Activated naive CD8-positive, alpha-beta T cell treated with anti-CD3 and anti-CD28 coated beads for 36 hours (primary cell): ENCODE measurements at regions not wholly inside any gene's neighbourhood (a gene's known extent, or its start where the extent isn't known, plus 50 kb on each side); places are given as distances from the start of the nearest gene placed in this dataset.

Experiments
- DNase-seq: peaks from one replicate; pipeline ENCODE4 v3.0.0; 2021
- H3K27ac Mint-ChIP-seq: one replicate; pipeline ENCODE4 v1.8.0; 2022; ENCODE audit warnings: mild to moderate bottlenecking, moderate library complexity, mixed read lengths
- H3K27me3 Mint-ChIP-seq: one replicate; pipeline ENCODE4 v1.8.0; 2022; ENCODE audit warnings: mild to moderate bottlenecking, mixed read lengths
- H3K36me3 Mint-ChIP-seq: one replicate; pipeline ENCODE4 v1.8.0; 2021; ENCODE audit warnings: mild to moderate bottlenecking, mixed read lengths
- H3K4me1 Mint-ChIP-seq: one replicate; pipeline ENCODE4 v1.8.0; 2021; ENCODE audit warnings: mixed read lengths
- H3K4me3 Mint-ChIP-seq: one replicate; pipeline ENCODE4 v1.8.0; 2022; ENCODE audit warnings: mild to moderate bottlenecking, moderate library complexity, mixed read lengths
- H3K9me3 Mint-ChIP-seq: one replicate; pipeline ENCODE4 v1.8.0; 2022; ENCODE audit warnings: mixed read lengths

GRCh38 chrX:137424679-137425078, 141.2 kb upstream of the ZIC3 start:
- no peak overlapping the region for H3K27ac Mint-ChIP-seq
- peaks cover 71% of the 10 kb centered on the region for H3K27me3 Mint-ChIP-seq

GRCh38 chrX:137423241-137423640, 142.7 kb upstream of the ZIC3 start:
- H3K27ac Mint-ChIP-seq: no peak overlapping the region
- no peak for DNase-seq
- peaks cover 8% of the 10 kb centered on the region for H3K4me1 Mint-ChIP-seq
- peaks cover 63% of the 10 kb centered on the region for H3K27me3 Mint-ChIP-seq
- H3K9me3 Mint-ChIP-seq: no peaks in the 10 kb centered on the region
- no peak overlapping the region for H3K4me3 Mint-ChIP-seq
- peaks cover 2% of the 10 kb centered on the region for H3K36me3 Mint-ChIP-seq

More at GRCh38 chrX:137424679-137425078, 141.2 kb upstream of the ZIC3 start:
- DNase-seq: no peak
- no peak overlapping the region for H3K4me3 Mint-ChIP-seq
- H3K36me3 Mint-ChIP-seq: peaks cover 2% of the 10 kb centered on the region
- no peaks in the 10 kb centered on the region for H3K9me3 Mint-ChIP-seq
- H3K4me1 Mint-ChIP-seq: peaks cover 8% of the 10 kb centered on the region

GRCh38 chrX:137418086-137418485, 147.8 kb upstream of the ZIC3 start:
- Mint-ChIP-seq H3K9me3 (no peaks in the 10 kb centered on the region), H3K27me3 (peaks cover 27% of the 10 kb centered on the region), H3K4me3 (no peak overlapping the region), H3K4me1 (no peaks in the 10 kb centered on the region), H3K36me3 (no peaks in the 10 kb centered on the region), H3K27ac (no peak overlapping the region)
- no peak for DNase-seq

DNA sequence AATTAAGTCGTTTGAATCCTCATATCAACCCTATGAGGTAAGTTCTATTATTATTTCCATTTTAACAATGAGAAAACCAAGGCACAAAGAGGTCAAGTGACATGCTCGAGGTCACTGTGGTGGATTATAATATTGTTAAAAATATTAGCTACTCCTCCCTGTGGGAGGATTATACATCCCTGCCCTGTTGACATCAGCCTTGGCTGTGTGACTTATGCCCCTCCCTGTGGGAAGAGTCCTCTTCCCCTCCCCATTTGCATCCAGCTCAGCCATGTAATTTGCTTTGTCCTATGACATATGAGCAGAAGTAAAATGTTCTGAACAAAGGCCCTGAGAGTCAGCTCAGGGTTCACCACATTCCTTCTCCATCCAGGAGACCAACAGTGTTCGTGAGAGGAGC, 152.7 kb upstream of the ZIC3 start:
- Mint-ChIP-seq H3K27ac (no peak overlapping the region), H3K4me1 (no peaks in the 10 kb centered on the region), H3K36me3 (no peaks in the 10 kb centered on the region), H3K9me3 (no peaks in the 10 kb centered on the region), H3K27me3 (peaks cover 21% of the 10 kb centered on the region), H3K4me3 (no peak overlapping the region)
- no peak for DNase-seq

DNA sequence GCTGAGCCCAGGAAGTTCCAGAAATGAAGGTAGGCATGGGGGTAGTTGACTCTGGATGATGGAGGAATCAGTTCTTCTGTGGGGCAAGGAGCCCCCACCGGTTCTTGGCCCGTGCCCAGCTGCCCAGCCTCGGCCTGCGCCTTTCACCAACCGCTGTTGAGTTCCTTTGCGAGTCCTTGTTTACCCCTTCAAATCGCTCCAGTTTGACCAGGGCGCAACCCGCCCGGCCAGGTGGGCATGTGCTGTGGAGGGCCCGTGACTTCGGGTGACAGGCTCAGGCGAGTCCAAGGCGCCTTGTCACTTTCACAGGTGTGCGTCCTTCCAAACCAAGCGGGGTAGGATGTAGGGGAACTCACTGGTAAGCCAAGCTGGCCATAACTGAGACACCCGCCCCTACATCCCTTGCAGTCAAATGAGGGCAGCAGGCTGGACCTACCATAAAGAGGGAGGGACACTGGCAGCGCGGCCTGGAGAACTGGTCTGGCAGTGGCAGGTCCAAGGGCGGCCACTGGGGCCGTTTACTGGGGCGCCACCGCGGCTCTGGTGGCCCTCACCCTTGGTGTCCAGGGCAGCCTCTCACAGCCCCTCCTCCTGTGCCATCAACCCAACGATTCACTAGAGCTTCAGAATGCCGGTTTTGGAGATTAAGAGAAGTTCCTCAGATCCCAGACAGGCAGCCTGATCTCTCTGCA, 160.3 kb upstream of the ZIC3 start:
- no peak for DNase-seq
- Mint-ChIP-seq H3K36me3 (no peaks in the 10 kb centered on the region), H3K4me1 (no peaks in the 10 kb centered on the region), H3K4me3 (no peak overlapping the region), H3K9me3 (no peaks in the 10 kb centered on the region), H3K27ac (no peak overlapping the region), H3K27me3 (peaks cover 4% of the 10 kb centered on the region)

- H3K9me3 Mint-ChIP-seq: no peaks in the 10 kb centered on the region
- H3K4me3 Mint-ChIP-seq: no peak overlapping the region
- peaks cover 11% of the 10 kb centered on the region for H3K27me3 Mint-ChIP-seq
- DNase-seq: no peak
- H3K27ac Mint-ChIP-seq: no peak overlapping the region
- no peaks in the 10 kb centered on the region for H3K36me3 Mint-ChIP-seq
- H3K4me1 Mint-ChIP-seq: no peaks in the 10 kb centered on the region
Observed at GRCh38 chrX:137401092-137401491, 164.8 kb upstream of the ZIC3 start.

GRCh38 chrX:137387646-137388045, 178.3 kb upstream of the ZIC3 start:
- H3K4me3 Mint-ChIP-seq: no peak overlapping the region
- H3K9me3 Mint-ChIP-seq: no peaks in the 10 kb centered on the region
- H3K36me3 Mint-ChIP-seq: no peaks in the 10 kb centered on the region
- DNase-seq: no peak
- no peaks in the 10 kb centered on the region for H3K4me1 Mint-ChIP-seq
- H3K27me3 Mint-ChIP-seq: peaks cover 5% of the 10 kb centered on the region
- H3K27ac Mint-ChIP-seq: no peak overlapping the region

DNA sequence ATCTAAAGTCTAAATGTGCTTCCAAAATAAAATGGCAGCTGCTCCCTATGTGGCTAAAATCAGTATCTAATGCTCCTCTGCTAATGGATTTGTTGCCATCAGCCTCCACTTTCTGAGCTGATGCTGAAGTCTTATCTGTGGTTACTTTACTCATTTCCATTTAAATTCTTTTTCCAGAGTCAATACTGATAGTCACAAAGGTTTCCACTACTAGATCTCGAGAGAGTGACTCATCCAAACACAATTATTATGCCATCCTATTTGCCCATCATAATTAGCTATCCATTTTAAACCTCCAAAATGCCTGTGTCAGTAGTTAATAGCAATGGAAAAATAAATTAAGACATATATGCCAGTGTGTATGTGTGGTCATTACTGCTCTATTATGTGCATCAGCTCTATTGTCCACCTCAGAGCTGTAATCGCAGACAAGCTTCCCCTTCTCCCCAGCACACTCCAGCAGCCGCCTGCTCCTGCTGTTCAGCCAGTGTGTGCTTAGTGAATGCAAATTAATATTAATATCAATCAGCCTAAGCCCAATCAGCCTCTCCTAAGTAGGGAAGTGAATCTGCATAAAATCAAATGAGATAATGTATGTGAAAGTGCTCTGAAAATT, 199.8 kb upstream of the ZIC3 start:
- Mint-ChIP-seq H3K9me3 (no peaks in the 10 kb centered on the region), H3K4me1 (no peaks in the 10 kb centered on the region), H3K4me3 (no peak overlapping the region), H3K27ac (no peak overlapping the region), H3K27me3 (no peaks in the 10 kb centered on the region), H3K36me3 (no peaks in the 10 kb centered on the region)
- DNase-seq: no peak

- Mint-ChIP-seq H3K27me3 (no peaks in the 10 kb centered on the region), H3K36me3 (no peaks in the 10 kb centered on the region), H3K9me3 (no peaks in the 10 kb centered on the region), H3K27ac (no peak overlapping the region), H3K4me1 (no peaks in the 10 kb centered on the region), H3K4me3 (no peak overlapping the region)
- no peak for DNase-seq
Observed at GRCh38 chrX:137363559-137363958, 202.4 kb upstream of the ZIC3 start.

DNA sequence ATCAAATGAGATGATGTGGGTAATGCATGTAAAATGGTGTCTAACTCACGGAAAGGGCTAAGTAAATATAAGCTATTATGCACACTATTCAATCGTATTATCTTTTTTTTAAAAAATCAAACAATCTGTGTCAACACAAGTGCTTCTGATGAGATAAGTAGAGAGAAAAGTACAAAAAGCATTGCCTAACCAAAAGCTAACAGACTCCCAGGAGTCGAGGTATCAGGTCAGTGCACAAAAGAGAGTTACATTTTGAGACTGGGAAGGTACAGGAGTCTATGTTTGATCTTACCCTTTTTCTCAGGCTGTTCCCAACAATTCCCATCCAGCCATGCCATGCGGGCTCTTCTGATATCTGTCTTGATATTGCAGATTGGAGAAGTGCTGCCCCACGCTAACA, 203.3 kb upstream of the ZIC3 start:
- Mint-ChIP-seq H3K4me3 (no peak overlapping the region), H3K9me3 (no peaks in the 10 kb centered on the region), H3K4me1 (no peaks in the 10 kb centered on the region), H3K36me3 (no peaks in the 10 kb centered on the region), H3K27ac (no peak overlapping the region), H3K27me3 (no peaks in the 10 kb centered on the region)
- DNase-seq: no peak

DNA sequence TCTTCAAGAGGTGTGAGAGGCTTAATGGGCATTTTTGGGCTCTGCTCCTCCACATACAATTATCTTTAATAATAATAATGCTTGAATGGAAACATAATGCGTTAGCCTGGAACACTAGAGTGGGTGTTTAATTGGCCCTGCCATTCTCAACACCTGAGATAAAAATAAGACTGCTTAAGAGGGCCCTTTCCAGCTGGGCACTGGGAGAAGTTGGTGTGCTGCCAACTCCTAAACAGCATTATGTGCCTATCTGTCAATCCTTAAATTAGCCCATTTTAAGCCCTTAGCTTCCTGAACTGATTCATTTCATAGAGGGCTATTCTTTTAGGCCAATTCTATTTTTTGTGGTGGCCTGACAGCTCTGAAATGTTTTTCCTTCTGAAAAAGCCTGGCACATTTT, 211.1 kb upstream of the ZIC3 start:
- no peaks in the 10 kb centered on the region for H3K9me3 Mint-ChIP-seq
- no peak overlapping the region for H3K4me3 Mint-ChIP-seq
- no peaks in the 10 kb centered on the region for H3K27me3 Mint-ChIP-seq
- no peaks in the 10 kb centered on the region for H3K4me1 Mint-ChIP-seq
- H3K27ac Mint-ChIP-seq: no peak overlapping the region
- no peaks in the 10 kb centered on the region for H3K36me3 Mint-ChIP-seq
- no peak for DNase-seq

DNA sequence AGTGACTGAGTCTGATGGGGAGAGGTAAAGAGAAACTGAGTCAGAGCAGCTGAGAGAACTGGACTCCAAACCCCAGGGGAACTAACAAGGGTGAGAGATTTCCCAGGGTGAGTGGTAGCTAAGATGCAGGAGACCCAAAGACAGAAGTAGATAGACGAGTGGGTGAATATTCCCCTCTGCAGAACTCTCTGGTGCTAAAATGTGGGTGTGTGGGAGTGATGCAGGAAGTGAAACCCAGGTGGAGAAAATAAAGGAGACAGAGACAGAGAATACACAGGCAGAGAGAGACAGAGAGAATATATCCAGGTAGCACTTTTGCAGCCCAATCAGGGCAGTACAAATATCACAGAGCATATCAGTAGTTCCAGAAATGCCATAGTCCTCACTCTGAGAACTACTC, 212.5 kb upstream of the ZIC3 start:
- Mint-ChIP-seq H3K36me3 (no peaks in the 10 kb centered on the region), H3K27me3 (no peaks in the 10 kb centered on the region), H3K4me3 (no peak overlapping the region), H3K9me3 (no peaks in the 10 kb centered on the region), H3K4me1 (no peaks in the 10 kb centered on the region), H3K27ac (no peak overlapping the region)
- no peak for DNase-seq

- Mint-ChIP-seq H3K36me3 (no peaks in the 10 kb centered on the region), H3K4me1 (no peaks in the 10 kb centered on the region), H3K4me3 (no peak overlapping the region), H3K27ac (no peak overlapping the region), H3K9me3 (no peaks in the 10 kb centered on the region), H3K27me3 (no peaks in the 10 kb centered on the region)
- DNase-seq: no peak
Observed at GRCh38 chrX:137352101-137352660, 213.7 kb upstream of the ZIC3 start.

- H3K27me3 Mint-ChIP-seq: no peaks in the 10 kb centered on the region
- no peaks in the 10 kb centered on the region for H3K4me1 Mint-ChIP-seq
- no peak overlapping the region for H3K27ac Mint-ChIP-seq
- no peak overlapping the region for H3K4me3 Mint-ChIP-seq
- DNase-seq: no peak
- H3K9me3 Mint-ChIP-seq: no peaks in the 10 kb centered on the region
- H3K36me3 Mint-ChIP-seq: no peaks in the 10 kb centered on the region
Observed at GRCh38 chrX:137342969-137343368, 223.0 kb upstream of the ZIC3 start.

DNA sequence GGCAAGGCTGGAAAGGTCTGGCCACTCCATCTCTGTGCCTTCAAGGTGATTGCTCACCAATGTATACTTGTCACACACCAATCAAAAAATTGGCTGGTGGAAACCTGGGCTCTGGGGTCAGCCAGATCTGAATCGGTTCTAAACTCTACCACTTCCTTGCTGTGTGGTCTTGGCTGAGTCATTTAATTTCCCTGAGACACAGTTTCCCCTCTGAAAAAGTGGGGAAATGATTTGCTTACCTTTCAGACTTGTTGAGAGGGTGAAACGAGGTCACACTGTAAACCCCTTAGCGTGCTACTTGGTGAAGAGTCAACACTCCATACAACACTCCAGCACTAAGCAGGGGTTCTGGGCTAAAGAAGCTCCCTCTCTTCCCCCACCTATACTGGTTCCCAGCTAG, 252.3 kb upstream of the ZIC3 start:
- Mint-ChIP-seq H3K4me1 (peaks cover 3% of the 10 kb centered on the region), H3K27ac (no peak overlapping the region), H3K9me3 (peaks cover 4% of the 10 kb centered on the region), H3K36me3 (no peaks in the 10 kb centered on the region), H3K4me3 (no peak overlapping the region), H3K27me3 (no peaks in the 10 kb centered on the region)
- DNase-seq: peak; percentile 15

DNA sequence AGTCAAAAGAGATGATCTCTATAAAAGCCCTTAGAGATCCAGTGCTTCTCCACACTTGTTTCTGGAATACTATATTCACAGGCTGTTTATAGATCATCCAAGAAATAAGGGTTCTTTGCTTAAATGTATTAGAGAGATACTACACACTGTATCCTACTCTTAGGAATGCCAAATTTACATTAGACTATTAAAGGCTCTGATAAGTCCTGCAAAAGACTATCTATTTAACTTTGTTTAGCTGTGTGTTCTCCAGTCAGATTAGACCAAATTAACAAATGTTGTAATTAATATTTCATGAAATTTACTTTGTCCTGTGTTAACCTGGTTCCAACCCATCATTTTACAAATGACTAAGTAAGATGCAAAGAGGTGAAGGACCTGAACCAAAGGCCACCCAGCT, 260.5 kb upstream of the ZIC3 start:
- no peaks in the 10 kb centered on the region for H3K27me3 Mint-ChIP-seq
- no peak overlapping the region for H3K4me3 Mint-ChIP-seq
- DNase-seq: no peak
- peaks cover 4% of the 10 kb centered on the region for H3K9me3 Mint-ChIP-seq
- no peak overlapping the region for H3K27ac Mint-ChIP-seq
- H3K36me3 Mint-ChIP-seq: no peaks in the 10 kb centered on the region
- H3K4me1 Mint-ChIP-seq: no peaks in the 10 kb centered on the region
